Thoracic aorta (tissue), 2 donors: ENCODE measurements at regions not wholly inside any gene's neighbourhood (a gene's known extent, or its start where the extent isn't known, plus 50 kb on each side); places are given as distances from the start of the nearest gene placed in this dataset.

Experiments used
- ATAC-seq: fragments of 150-250 bp; one replicate; pipeline ENCODE4 v1.8.0; 2017; ENCODE audit warnings: low read depth; ENCODE audit not compliant: insufficient number of reproducible peaks, low FRiP score
- DNase-seq: peaks from one replicate; pipeline ENCODE4 v3.0.0-alpha.2; 2020; ENCODE audit warnings: low spot score
- H3K27ac ChIP-seq, 2 donors: fragments of 200-600 bp; sonication (generic); 1 replicate in 1 of 2; 2 replicates in 1 of 2; pipeline ENCODE4 v1.5.1; 2016; ENCODE audit warnings: mild to moderate bottlenecking in 2 of 2, moderate library complexity in 2 of 2
- H3K27me3 ChIP-seq: fragments of 200-600 bp; sonication (generic); replicated peaks from 2 replicates; pipeline ENCODE4 v1.6.0; 2016; ENCODE audit warnings: mild to moderate bottlenecking; ENCODE audit not compliant: insufficient read depth
- H3K36me3 ChIP-seq: fragments of 200-600 bp; sonication (generic); one replicate; pipeline ENCODE4 v1.5.1; 2016
- H3K4me1 ChIP-seq, 2 donors: fragments of 200-600 bp; sonication (generic); 1 replicate in 1 of 2; 2 replicates in 1 of 2; pipeline versions ENCODE4 v1.5.1 to v1.6.0; 2016; ENCODE audit warnings: low read depth in 2 of 2, mild to moderate bottlenecking in 1 of 2; ENCODE audit not compliant: control insufficient read depth in 1 of 2
- H3K4me3 ChIP-seq: fragments of 200-600 bp; sonication (generic); 2 replicates; pipeline ENCODE4 v1.5.1; 2016; ENCODE audit warnings: mild to moderate bottlenecking
- H3K9me3 ChIP-seq: fragments of 200-600 bp; sonication (generic); 2 replicates; pipeline ENCODE4 v1.5.1; 2016
- CTCF ChIP-seq: fragments of 200-600 bp; sonication (generic); IDR thresholded peaks from one replicate; pipeline ENCODE4 v1.5.1; 2019; ENCODE audit warnings: antibody characterized with exemption

DNA sequence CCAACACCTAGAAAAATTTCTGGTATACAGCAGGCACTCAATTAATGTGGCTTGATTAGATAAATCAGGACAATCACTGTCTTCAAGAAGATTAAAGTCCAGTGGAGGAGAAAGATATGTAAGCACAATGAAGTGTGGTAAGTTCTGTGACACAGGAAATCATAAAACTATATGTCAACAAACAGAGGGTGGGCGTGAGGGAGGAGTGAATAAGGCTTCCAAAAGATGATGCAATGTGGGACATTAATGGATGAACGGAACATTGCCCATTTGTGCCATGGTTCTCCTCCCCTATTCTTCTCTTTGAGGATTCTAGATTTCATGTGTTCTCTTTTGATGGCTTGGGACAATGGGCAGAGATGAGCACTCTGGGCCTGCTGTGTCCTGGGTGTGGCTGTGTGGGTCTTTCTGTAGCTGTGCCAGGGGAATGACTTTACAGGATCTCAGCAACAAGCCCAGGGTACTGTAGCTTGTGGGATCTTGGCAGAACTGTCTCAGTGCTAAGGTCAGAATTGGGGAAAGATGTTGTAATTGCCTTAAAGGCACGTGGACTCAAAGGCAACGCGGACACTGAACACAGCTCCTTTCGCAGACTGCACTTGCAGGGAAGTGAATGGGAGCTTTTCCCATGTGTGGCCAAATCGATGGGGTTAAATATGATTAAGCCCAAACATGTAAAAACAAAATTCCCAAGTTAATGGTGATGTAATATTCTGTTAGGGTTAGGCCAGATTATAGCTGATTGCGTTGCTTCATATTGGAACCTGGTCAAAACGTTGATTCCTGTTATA, 366.9 kb downstream of the TGFB2 start:
- DNase-seq: no peak
- no peak for ATAC-seq
- no peak overlapping the region for H3K27ac ChIP-seq
- H3K27me3 ChIP-seq: no peaks in the 10 kb centered on the region
- H3K4me1 ChIP-seq: no peaks in the 10 kb centered on the region
- no peaks in the 10 kb centered on the region for H3K9me3 ChIP-seq
- no peaks in the 10 kb centered on the region for H3K36me3 ChIP-seq
- TF ChIP-seq CTCF: no peak
- H3K4me3 ChIP-seq: no peak overlapping the region

DNA sequence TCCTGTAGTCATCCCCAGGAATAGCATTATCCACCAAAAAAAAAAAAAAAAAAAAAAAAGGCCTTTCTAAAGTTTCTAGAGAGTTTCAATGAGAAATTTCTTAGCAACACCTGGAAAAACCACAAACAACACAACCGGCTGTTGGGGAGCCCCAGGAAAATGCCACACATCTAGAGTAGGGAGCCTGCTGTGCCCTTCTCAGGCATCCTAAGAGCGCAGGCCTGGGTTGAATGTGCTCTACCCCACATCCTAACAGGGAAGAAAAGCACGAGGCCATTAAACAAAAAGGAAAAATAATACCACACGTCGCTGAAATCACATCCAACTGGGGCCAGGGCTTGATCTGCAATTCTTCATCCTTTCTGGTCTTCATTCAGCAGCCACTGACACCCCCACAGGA, 367.5 kb downstream of the TGFB2 start:
- Histone ChIP-seq H3K9me3 (no peaks in the 10 kb centered on the region), H3K36me3 (no peaks in the 10 kb centered on the region), H3K27me3 (no peaks in the 10 kb centered on the region), H3K27ac (no peak overlapping the region), H3K4me3 (no peak overlapping the region), H3K4me1 (no peaks in the 10 kb centered on the region)
- DNase-seq (no peak), ATAC-seq (no peak)
- TF ChIP-seq CTCF: no peak

DNA sequence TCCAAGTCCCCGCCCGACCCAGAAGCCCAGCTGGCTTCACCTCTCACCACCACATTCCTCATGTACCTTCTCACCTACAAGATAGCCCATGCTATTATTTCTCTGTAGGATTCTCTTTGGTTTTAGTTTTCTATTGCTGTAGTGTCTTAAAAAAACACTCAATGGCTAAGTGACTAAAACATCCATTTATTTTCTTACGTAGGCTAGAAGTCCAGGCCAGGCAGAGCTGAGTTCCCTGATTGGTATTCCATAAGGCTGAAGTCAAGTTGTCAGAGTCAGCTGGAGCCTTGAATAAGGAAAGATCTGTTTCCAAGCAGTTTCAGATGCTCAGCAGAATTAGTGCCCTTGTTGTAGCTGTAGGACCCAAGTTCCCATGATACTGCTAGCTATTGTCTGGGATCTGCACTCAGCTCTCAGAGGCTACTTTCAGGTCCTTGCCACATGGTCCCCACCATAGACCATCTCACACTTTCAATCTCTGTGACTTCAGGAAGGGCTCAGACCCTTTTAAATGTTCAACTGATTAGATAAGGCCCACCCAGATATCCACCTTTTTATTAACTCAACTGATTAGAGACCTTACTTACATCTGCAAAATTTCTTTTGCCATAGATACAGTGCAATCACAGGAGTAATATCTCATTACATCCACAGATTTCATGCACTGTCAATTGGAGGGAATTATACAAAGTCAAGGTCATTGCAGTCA, 371.0 kb downstream of the TGFB2 start:
- no peaks in the 10 kb centered on the region for H3K27me3 ChIP-seq
- TF ChIP-seq CTCF: no peak
- ATAC-seq (no peak), DNase-seq (no peak)
- no peaks in the 10 kb centered on the region for H3K4me1 ChIP-seq
- no peaks in the 10 kb centered on the region for H3K9me3 ChIP-seq
- no peak overlapping the region for H3K4me3 ChIP-seq
- H3K27ac ChIP-seq: no peak overlapping the region
- H3K36me3 ChIP-seq: no peaks in the 10 kb centered on the region

DNA sequence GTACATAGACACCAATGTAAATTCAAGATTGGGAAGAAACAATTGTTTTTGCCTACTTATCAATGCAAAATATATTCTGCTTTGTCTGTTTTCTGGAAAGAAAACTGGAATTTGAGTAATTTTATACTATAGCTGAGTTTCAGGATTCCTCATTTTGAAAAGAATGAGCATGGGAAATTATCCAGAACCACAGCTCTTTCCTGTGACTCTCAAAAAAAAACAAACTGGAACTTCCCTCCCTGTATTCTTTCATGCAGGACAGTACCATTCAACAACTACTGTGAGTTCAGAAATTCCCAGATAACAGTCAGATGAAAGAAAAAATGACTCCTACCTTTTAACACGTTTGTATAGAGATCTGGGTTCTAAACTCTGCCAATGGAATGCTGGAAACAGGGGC, 372.4 kb downstream of the TGFB2 start:
- ATAC-seq (no peak), DNase-seq (no peak)
- Histone ChIP-seq H3K27ac (no peak overlapping the region), H3K4me3 (no peak overlapping the region), H3K36me3 (no peaks in the 10 kb centered on the region), H3K27me3 (no peaks in the 10 kb centered on the region), H3K9me3 (no peaks in the 10 kb centered on the region), H3K4me1 (no peaks in the 10 kb centered on the region)
- TF ChIP-seq CTCF: no peak

DNA sequence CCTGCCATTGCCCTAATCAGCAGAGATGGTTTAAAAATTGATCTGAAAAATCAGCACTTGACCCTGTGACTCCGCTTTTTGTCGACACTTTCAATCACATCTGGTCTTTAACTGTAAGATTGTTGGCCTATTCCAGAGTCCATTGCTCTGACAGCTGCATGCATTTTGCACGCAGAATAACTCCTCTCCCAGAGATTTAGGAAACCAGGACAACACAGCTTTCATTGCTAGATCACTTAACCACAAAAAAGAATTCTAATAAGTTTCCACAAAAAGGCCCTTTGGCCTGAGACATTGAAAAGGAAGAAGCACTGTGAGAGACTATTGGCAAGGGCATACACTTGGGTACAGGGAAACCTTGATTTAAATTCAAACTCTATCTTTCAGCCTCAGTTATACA, 373.1 kb downstream of the TGFB2 start:
- Histone ChIP-seq H3K27me3 (no peaks in the 10 kb centered on the region), H3K4me3 (no peak overlapping the region), H3K9me3 (no peaks in the 10 kb centered on the region), H3K4me1 (no peaks in the 10 kb centered on the region), H3K27ac (no peak overlapping the region), H3K36me3 (no peaks in the 10 kb centered on the region)
- ATAC-seq: no peak
- TF ChIP-seq CTCF: no peak
- no peak for DNase-seq
